Heart left ventricle (tissue), 13 donors: ENCODE measurements at regions not wholly inside any gene's neighbourhood (a gene's known extent, or its start where the extent isn't known, plus 50 kb on each side); places are given as distances from the start of the nearest gene placed in this dataset.

ENCODE experiments used
- POLR2A ChIP-seq, 2 donors: fragments of 450-650 bp; IDR thresholded peaks; one replicate each; pipeline ENCODE4 v1.6.1; 2017; ENCODE audit warnings: antibody characterized with exemption in 2 of 2, mild to moderate bottlenecking in 2 of 2, moderate library complexity in 2 of 2
- TF ChIP-seq, protein P1 (sequence below), 12 donors: fragments of 200-600 bp; sonication (generic) in 4 of 12; IDR thresholded peaks; one replicate each; pipeline versions ENCODE4 v1.5.0 to v1.8.0; 2018 to 2022; ENCODE audit warnings: antibody characterized with exemption in 12 of 12, mild to moderate bottlenecking in 5 of 12
- donor health status: ischemic (EF 13 %, LVEDD 7.1; RV severe dilation, severe dysfunction).
- donor health status: DM: no; HTN: yes; CAD: no.
- donor health status: DM: no; HTN: no; CAD: no.
- donor health status: ischemic (EF 25% LVEDD 6.9; RV normal size, moderate dysfunction).
- donor health status: ischemic (EF 25% LVEDD 5.7; RV mildly dilated, moderate dysfunction).
- donor health status: ischemic (EF 35%, LVEDD 5.7; RV mildly dilated, moderate dysfunction).
- donor health status: nonischemic (EF 11% LVEDD 7.7; RV severe dilation, severe dysfunction).
- donor health status: DM: yes; HTN: yes; CAD: no.
- donor health status: PGD.
- donor health status: ischemic (EF 29% LVEDD 5.4; RV normal size, mild dysfunction).
- donor health status: nonischemic (EF 23%, LVEDD 6.1; RV moderate dilation, normal function).

DNA sequence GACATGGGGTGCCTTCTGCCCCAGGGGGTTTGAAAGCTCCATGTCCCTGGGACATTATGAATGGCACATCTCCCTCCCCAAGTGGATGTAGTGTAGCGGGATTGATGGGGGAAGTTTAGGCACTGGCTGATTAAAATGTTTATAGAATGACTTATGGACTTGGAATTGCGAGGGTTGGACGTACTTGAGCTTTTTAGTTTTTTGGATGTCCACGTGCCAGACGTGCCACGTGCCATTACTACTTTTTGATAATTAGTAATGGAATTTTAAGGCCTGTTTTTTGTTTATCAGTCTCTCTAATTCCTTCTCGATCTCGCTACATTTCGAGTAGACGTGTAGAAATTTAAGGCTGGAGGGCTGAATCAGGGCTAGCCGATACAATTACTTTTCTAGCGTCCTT, 162.8 kb downstream of the TBXT start:
- no peak for TF ChIP-seq POLR2A (IDR thresholded peaks at IDR 0.05)
- TF ChIP-seq, protein P1, sequence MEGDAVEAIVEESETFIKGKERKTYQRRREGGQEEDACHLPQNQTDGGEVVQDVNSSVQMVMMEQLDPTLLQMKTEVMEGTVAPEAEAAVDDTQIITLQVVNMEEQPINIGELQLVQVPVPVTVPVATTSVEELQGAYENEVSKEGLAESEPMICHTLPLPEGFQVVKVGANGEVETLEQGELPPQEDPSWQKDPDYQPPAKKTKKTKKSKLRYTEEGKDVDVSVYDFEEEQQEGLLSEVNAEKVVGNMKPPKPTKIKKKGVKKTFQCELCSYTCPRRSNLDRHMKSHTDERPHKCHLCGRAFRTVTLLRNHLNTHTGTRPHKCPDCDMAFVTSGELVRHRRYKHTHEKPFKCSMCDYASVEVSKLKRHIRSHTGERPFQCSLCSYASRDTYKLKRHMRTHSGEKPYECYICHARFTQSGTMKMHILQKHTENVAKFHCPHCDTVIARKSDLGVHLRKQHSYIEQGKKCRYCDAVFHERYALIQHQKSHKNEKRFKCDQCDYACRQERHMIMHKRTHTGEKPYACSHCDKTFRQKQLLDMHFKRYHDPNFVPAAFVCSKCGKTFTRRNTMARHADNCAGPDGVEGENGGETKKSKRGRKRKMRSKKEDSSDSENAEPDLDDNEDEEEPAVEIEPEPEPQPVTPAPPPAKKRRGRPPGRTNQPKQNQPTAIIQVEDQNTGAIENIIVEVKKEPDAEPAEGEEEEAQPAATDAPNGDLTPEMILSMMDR (IDR thresholded peaks at IDR 0.05): no peak
